Panc1 (cell line): ENCODE measurements at regions not wholly inside any gene's neighbourhood (a gene's known extent, or its start where the extent isn't known, plus 50 kb on each side); places are given as distances from the start of the nearest gene placed in this dataset.

ENCODE experiments used
- ATAC-seq: fragments of 200-7000 bp; cut with Tn5 transposase; 2 replicates; pipeline ENCODE4 v1.9.1; 2020; ENCODE audit warnings: mild to moderate bottlenecking, moderate library complexity
- BruUV-seq: library from RNA; stranded (reverse); fragments of 400-500 nt; replicated peaks from 2 replicates; lab custom pipeline; 2021; lab: Mats Ljungman, UMichigan
- CTCF ChIA-PET: fragments of 300-600 bp; sonication (Branson Sonifier 250); formaldehyde crosslinking; loops from one replicate; lab custom pipeline; 2022; ENCODE audit warnings: antibody characterized with exemption; lab: Charles Lee
- POLR2A ChIA-PET: fragments of 300-600 bp; sonication (Branson Sonifier 250); formaldehyde crosslinking; loops from one replicate; lab custom pipeline; 2022; ENCODE audit warnings: antibody characterized with exemption; lab: Charles Lee
- DNase-seq: peaks from one replicate; pipeline ENCODE4 v3.0.0-alpha.2; 2010; ENCODE audit warnings: low read depth, low spot score
- H3K27ac ChIP-seq: 2 replicates; pipeline ENCODE4 v1.5.1; 2011; ENCODE audit warnings: mild to moderate bottlenecking, low read length, inconsistent platforms
- H3K27me3 ChIP-seq: fragments of 200-500 bp; sonication (Bioruptor generic); 2 replicates; pipeline ENCODE4 v1.6.0; 2014; ENCODE audit warnings: low read length, inconsistent platforms; ENCODE audit not compliant: control insufficient read depth, insufficient read depth
- H3K36me3 ChIP-seq: fragments of 200-500 bp; sonication (Bioruptor generic); 2 replicates; pipeline ENCODE4 v1.5.1; 2014; ENCODE audit warnings: inconsistent platforms, mild to moderate bottlenecking, low read length, moderate library complexity; ENCODE audit not compliant: control insufficient read depth, insufficient read depth
- H3K4me1 ChIP-seq: 2 replicates; pipeline ENCODE4 v1.5.1; 2011; ENCODE audit warnings: inconsistent platforms, mild to moderate bottlenecking, low read length, moderate library complexity; ENCODE audit not compliant: control insufficient read depth, insufficient read depth
- H3K4me3 ChIP-seq, 2 experiments: 2 replicates each; pipeline ENCODE4 v1.5.1; 2011 to 2012; ENCODE audit warnings: low read depth in 2 of 2, low read length in 2 of 2, mild to moderate bottlenecking in 2 of 2, inconsistent platforms in 1 of 2, moderate library complexity in 1 of 2
- H3K9me3 ChIP-seq: fragments of 200-500 bp; sonication (Bioruptor generic); 2 replicates; pipeline ENCODE4 v1.5.1; 2014; ENCODE audit warnings: low read depth, mild to moderate bottlenecking, inconsistent platforms, low read length, moderate library complexity; ENCODE audit not compliant: control insufficient read depth, insufficient read depth
- CTCF ChIP-seq: fragments of 450-650 bp; IDR thresholded peaks from 2 replicates; pipeline ENCODE4 v1.5.1; 2017; ENCODE audit warnings: mild to moderate bottlenecking
- POLR2AphosphoS5 ChIP-seq: IDR thresholded peaks from 2 replicates; pipeline ENCODE4 v1.6.1; 2012; ENCODE audit warnings: mild to moderate bottlenecking, low read depth, low read length, moderate library complexity
- REST ChIP-seq, 2 experiments: IDR thresholded peaks; 2 replicates each; pipeline ENCODE4 v1.6.1; 2011 to 2012; ENCODE audit warnings: low read depth in 2 of 2, control low read depth in 1 of 2, low read length in 1 of 2, mild to moderate bottlenecking in 1 of 2, moderate library complexity in 1 of 2; ENCODE audit not compliant: insufficient read depth in 1 of 2
- SIN3A ChIP-seq: IDR thresholded peaks from 2 replicates; pipeline ENCODE4 v1.6.1; 2012; ENCODE audit warnings: low read depth, mild to moderate bottlenecking, low read length, moderate library complexity, borderline replicate concordance; ENCODE audit not compliant: insufficient read depth
- TCF7L2 ChIP-seq: IDR thresholded peaks from 2 replicates; pipeline ENCODE4 v1.6.1; 2011; ENCODE audit warnings: mild to moderate bottlenecking, low read depth, low read length, inconsistent platforms
- in situ Hi-C: cut with HindIII; loops from 2 replicates; pipeline ENCODE4 v1.10.0; 2016; ENCODE audit warnings: low sequenced_read_pairs, low pct_unique_long_range_greater_than_20kb
- intact Hi-C: fragments of 100-400 bp; cut with micrococcal nuclease; formaldehyde crosslinking; loops from one replicate; pipeline ENCODE4 v1.10.0; 2022; ENCODE audit not compliant: unreplicated experiment

GRCh38 chr14:54206516-54206915, 190.3 kb upstream of the CDKN3 start:
- in situ Hi-C loops (no loop called here), intact Hi-C loops (no loop called here)
- H3K9me3 ChIP-seq: no peaks in the 10 kb centered on the region
- POLR2A ChIA-PET: no interaction called here
- CTCF ChIA-PET: no interaction called here
- BruUV-seq: no TSS peak
- no peak for ATAC-seq
- no peaks in the 10 kb centered on the region for H3K36me3 ChIP-seq
- no peaks in the 10 kb centered on the region for H3K4me1 ChIP-seq
- no peaks in the 10 kb centered on the region for H3K27me3 ChIP-seq
- H3K4me3 ChIP-seq: no peak overlapping the region
- no peak for TF ChIP-seq REST (IDR thresholded peaks at IDR 0.05; ENCODE audit: insufficient read depth in 1 of 2, low read depth in 2 of 2, low read length in 1 of 2)
- no peak for TF ChIP-seq TCF7L2
- no peak for TF ChIP-seq POLR2AphosphoS5
- no peak for TF ChIP-seq CTCF
- no peak overlapping the region for H3K27ac ChIP-seq
- DNase-seq: no peak

- Histone ChIP-seq H3K27ac (no peak overlapping the region), H3K4me1 (no peaks in the 10 kb centered on the region), H3K27me3 (no peaks in the 10 kb centered on the region), H3K36me3 (no peaks in the 10 kb centered on the region), H3K9me3 (no peaks in the 10 kb centered on the region), H3K4me3 (no peak overlapping the region)
- ATAC-seq (no peak), DNase-seq (no peak)
- no TSS peak for BruUV-seq
- POLR2A ChIA-PET: no interaction called here
- CTCF ChIA-PET: no interaction called here
- intact Hi-C loops (no loop called here), in situ Hi-C loops (no loop called here)
- TF ChIP-seq REST (IDR thresholded peaks at IDR 0.05; ENCODE audit: insufficient read depth in 1 of 2, low read depth in 2 of 2, low read length in 1 of 2) (no peak), CTCF (no peak), POLR2AphosphoS5 (no peak), TCF7L2 (no peak), SIN3A (no peak)
Observed at GRCh38 chr14:54207075-54207474, 189.7 kb upstream of the CDKN3 start.
